Superior temporal gyrus (tissue), 1 donor: ENCODE measurements at regions not wholly inside any gene's neighbourhood (a gene's known extent, or its start where the extent isn't known, plus 50 kb on each side); places are given as distances from the start of the nearest gene placed in this dataset.

ENCODE experiments used
- DNase-seq: peaks from one replicate; pipeline ENCODE4 v3.0.0-alpha.2; 2016; ENCODE audit errors: extremely low spot score

GRCh38 chrX:137483554-137483953 lies 82.4 kb upstream of the ZIC3 start:
- DNase-seq, result no peak

GRCh38 chrX:137482136-137482535 lies 83.8 kb upstream of the ZIC3 start:
- DNase-seq, result no peak

GRCh38 chrX:137479386-137479785 lies 86.5 kb upstream of the ZIC3 start:
- DNase-seq, result no peak

GRCh38 chrX:137441711-137442110 lies 124.2 kb upstream of the ZIC3 start:
- no peak for DNase-seq

- no peak for DNase-seq
Measured at GRCh38 chrX:137432609-137433008, 133.3 kb upstream of the ZIC3 start.

- no peak for DNase-seq
Measured at GRCh38 chrX:137431693-137432488, 134.0 kb upstream of the ZIC3 start.

- no peak for DNase-seq
Measured at GRCh38 chrX:137430984-137431475, 134.9 kb upstream of the ZIC3 start.

GRCh38 chrX:137430301-137430700 lies 135.6 kb upstream of the ZIC3 start:
- DNase-seq, result no peak

- DNase-seq, result no peak
Measured at GRCh38 chrX:137428766-137429591, 136.9 kb upstream of the ZIC3 start.

- DNase-seq, result no peak
Measured at GRCh38 chrX:137428221-137428661, 137.7 kb upstream of the ZIC3 start.

GRCh38 chrX:137427816-137428215 lies 138.1 kb upstream of the ZIC3 start:
- DNase-seq, result no peak

- no peak for DNase-seq
Measured at GRCh38 chrX:137427426-137427778, 138.5 kb upstream of the ZIC3 start.

- no peak for DNase-seq
Measured at GRCh38 chrX:137426695-137427425, 139.1 kb upstream of the ZIC3 start.

- DNase-seq, result no peak
Measured at GRCh38 chrX:137425986-137426385, 139.9 kb upstream of the ZIC3 start.

GRCh38 chrX:137425273-137425902 lies 140.5 kb upstream of the ZIC3 start:
- no peak for DNase-seq

- no peak for DNase-seq
Measured at GRCh38 chrX:137424679-137425078, 141.2 kb upstream of the ZIC3 start.

GRCh38 chrX:137423241-137423640 lies 142.7 kb upstream of the ZIC3 start:
- DNase-seq, result no peak

- DNase-seq, result no peak
Measured at GRCh38 chrX:137418086-137418485, 147.8 kb upstream of the ZIC3 start.

GRCh38 chrX:137413190-137413589 lies 152.7 kb upstream of the ZIC3 start:
- no peak for DNase-seq

GRCh38 chrX:137405449-137406140 lies 160.3 kb upstream of the ZIC3 start:
- DNase-seq, result no peak

- DNase-seq, result no peak
Measured at GRCh38 chrX:137401092-137401491, 164.8 kb upstream of the ZIC3 start.
